T-helper 2 cell treated with Interferon-gamma antibody and Interleukin-4, amounts not matched to agents 100 ng/mL and 5 ng/mL, for 36 hours (primary cell): ENCODE measurements at regions not wholly inside any gene's neighbourhood (a gene's known extent, or its start where the extent isn't known, plus 50 kb on each side); places are given as distances from the start of the nearest gene placed in this dataset.

ENCODE experiments used
- intact Hi-C: fragments of 100-400 bp; cut with micrococcal nuclease; formaldehyde crosslinking; loops from one replicate; pipeline ENCODE4 v1.15.1; 2023

DNA sequence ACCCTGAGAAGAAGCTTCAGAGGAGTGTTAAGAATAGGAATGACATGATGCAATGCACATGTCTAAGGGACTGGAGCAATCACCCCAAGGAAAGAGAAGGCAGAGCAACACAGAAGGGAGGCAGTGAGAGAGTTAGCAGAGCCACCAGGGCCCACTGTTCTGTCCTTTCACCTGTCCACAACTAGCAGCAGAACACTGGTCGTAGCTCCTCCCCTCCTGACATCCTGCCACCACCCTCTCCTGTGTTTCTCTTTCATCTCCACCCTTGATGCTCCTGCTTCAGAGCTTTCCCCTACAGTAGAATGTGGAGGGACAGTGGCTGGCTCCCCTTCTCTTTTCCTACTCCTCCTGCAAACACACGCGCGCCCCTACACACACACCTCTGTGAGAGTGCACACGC lies 483.4 kb upstream of the KIF2A start:
- intact Hi-C loops = no loop called here

DNA sequence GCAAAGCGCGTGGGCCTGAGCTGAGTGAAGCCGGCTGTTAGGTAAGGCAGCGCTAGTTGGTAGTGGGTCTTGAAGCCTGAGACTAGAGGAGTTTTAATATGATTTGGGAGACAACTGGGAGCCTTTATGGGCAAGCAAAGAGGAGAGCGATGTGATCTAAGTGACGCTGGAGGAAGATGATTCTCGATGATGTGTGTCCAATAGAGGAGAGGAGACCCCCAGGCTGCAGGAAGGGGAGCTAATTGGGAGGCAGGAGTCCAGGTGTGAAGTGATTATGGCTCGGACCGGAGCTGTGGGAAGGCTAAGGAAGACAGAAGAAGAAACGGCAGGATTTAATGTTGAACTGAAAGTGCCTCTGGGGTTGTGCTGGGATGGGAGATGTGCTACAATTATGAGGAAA lies 482.9 kb upstream of the KIF2A start:
- intact Hi-C loops = no loop called here

DNA sequence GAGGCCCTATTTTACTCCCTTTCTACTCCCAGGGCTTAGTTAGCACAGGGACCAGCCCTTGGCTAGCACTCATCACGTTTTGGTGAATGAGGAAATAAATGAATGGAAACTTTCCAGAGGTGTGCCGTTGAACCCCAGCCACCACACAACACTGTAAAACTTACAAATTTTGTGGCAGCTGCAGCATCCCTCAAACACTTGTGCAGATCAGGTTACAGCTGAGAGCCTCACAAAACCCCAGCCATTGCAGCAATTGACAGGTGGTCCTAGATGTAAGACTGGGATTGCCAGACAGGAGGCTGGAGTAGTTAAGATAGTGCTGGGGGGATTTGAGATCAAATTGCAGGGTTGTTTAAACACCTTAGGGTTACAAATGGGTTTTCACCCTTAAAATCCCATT lies 482.2 kb upstream of the KIF2A start:
- intact Hi-C loops = no loop called here

DNA sequence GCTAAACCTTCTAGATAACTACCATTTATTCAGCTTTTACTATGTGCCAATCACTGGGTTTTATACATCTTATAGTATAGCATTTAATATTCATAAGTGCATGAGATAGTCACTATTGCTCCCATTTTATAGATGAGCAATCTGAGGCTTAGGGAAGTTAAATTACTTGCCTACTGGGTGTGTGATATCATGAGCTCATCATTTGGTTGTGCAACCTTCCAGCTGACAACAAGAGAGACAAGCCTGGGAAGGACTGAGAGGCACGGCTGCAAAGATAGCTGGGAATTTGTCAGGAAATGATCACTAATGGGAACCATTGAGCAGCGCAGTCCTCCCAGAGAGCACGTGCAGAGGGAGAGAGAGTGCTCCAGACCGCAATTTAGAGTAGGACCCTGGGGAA lies 481.6 kb upstream of the KIF2A start:
- intact Hi-C loops = no loop called here

DNA sequence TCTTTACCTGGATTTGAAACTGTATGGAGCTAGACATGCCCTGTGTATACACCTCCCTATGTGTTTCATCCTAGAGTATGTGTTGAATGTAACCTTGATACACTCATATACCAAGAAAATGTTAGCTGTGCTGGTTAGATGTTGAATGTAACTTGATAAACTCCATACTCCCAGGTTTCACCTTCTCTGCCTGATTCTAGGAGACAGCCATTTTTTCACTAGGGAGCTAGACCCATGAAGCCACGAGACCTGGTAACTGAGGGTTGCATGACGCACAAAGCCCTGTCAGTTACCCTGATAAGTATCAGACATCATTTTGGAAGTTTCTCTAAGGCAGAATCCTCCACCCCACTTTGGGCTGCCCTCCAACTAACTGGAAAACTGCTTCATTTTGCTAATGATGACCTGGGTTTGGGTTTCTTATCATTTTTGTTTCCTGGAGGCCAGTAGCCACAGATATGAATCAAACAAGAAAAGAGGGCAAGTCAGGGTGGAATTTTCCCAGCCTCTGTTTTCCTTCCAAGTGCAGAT lies 478.5 kb upstream of the KIF2A start:
- intact Hi-C loops = no loop called here

DNA sequence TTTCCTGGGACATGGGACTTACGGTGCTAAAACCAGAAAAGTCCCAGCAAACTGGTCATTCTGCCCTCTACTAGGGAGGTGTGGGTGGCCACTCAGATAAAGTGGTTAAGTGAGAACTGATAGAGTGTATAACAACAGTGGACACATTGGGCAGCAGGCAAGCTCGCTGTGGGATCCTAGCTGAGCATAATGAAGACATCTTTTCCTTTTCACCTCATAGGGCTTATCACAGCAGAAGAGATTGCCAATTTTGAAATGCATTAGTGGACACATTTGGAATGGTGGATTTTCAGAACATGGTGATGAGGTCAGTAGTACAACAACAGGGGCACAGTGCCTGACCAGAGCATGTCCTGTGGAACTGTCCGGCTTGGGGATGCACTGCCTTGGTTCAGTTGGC lies 477.1 kb upstream of the KIF2A start:
- intact Hi-C loops = no loop called here

DNA sequence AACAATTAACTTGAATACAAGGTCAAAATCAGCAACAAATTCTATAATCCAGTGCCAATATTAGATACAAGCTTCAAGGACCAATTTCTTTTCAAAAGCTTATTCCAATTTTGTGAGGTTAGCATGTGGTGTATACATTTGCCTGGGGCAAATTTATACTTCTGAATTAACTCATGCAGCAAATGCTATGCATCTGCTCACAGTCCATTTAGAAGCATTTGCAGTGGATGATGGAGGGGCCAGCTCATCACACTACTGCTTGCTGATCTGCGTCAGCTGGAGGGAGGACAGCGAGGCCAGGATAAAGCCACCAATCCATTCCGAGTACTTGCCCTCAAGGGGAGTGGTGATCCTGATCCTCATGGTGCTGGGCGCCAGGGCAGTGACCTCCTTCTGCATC lies 474.3 kb upstream of the KIF2A start:
- intact Hi-C loops = no loop called here

DNA sequence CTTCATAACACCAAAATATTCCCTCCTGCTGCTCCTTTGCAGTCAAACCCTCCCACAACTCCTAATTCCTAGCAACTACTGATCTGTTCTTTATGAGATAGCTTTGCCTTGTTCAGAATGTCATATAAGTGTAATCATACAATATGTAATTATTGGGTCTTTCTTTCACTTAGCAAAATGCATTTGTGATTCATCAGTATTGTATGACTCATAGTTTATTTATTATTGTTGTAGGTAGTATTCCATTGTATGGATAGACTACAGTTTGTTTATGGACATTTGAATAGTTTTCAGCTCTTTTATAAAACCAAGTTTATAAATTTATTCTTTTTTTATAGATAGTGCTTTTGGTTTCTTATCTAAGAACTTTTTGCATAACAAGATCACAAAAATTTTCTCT lies 468.2 kb upstream of the KIF2A start:
- intact Hi-C loops = no loop called here

DNA sequence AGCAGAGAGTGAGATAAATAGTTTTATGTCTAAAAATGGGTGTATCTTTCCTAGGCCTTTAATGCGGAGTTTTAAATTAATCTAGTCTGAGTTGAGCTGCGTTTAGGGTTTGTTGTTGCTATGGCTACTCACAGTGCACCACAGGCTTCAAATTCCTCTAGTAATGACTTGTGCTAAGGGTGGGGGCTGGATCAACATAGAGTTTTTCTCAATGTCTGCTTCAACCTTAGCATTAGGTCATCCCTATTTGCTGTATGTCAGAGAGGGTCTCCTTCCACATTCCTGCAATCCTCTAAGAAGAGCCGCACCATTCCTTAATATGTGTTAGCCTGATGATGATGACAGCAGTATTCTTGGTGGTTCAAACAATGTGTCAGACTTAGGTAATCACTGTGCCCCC lies 465.6 kb upstream of the KIF2A start:
- intact Hi-C loops = no loop called here

DNA sequence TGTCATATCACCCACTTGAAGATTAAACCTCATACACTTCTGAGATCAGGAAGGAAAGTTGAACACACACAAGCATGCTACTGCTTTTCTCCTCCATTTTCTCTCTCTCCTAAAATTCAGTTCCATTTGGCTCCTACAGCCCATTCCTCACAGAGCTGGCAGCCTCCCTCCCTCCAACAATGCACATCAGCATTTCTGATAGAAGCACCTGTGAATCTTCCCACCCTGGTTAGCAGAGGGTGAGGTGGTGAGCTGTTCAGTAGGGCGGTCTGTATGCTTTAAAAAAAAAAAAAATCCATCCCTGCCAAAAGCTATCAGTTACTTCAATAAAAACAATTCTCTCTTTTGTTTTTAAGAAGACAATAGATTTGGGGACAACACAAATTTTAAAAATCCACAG lies 463.2 kb upstream of the KIF2A start:
- intact Hi-C loops = no loop called here

DNA sequence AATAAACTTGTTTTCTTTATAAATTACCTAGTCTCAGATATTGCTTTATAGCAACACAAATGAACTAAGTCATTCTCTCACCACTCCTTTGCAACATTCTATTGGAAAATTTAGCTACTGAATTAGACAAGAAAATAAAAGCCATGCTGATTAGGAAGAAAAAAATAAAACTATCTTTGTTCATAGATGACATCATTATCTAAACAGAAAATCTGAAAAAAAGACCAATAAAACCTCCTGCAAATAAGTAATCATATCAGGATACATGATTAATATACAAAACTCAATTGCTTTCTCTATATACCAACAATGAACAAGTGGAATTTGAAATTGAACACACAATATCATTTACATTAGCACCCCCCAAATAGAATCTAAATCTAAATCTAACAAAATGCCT lies 455.3 kb upstream of the KIF2A start:
- intact Hi-C loops = no loop called here

DNA sequence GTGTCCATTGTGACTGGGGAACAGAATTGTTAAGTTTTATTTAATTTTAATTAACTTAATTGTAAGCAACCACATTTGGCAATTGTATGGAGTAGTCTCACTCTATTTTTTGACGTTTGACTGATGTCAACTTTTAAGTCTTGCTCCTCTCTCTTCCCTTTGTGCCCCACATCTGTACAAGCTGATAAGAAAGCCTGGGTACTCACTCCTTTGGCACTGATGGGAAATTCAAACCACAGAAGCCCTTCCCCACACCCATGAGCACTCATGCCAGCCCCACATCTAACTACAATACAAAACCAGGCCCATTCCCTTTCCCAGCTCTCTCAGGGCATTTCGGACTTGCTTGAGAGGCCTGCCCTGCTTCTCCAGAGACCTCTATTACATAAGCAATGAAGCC lies 451.5 kb upstream of the KIF2A start:
- intact Hi-C loops = no loop called here

DNA sequence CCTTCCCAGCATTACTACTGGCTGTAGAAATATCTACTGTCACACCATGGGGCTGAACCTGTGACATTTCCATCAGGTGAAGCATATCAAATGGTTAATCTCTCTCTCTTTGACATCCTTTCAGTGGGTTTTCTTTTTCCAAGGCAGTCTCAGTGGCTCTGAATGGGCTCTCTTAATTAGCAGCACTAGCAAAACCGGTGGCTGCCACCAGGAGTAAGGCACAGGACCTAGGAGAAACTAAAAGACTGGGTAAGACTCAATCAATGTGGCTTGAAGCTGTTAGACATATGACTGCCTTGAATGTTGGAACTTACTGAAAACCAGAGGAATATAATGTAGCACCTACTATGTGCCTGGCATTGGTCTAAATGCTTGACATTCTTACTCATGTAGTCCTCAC lies 445.0 kb upstream of the KIF2A start:
- intact Hi-C loops = no loop called here

DNA sequence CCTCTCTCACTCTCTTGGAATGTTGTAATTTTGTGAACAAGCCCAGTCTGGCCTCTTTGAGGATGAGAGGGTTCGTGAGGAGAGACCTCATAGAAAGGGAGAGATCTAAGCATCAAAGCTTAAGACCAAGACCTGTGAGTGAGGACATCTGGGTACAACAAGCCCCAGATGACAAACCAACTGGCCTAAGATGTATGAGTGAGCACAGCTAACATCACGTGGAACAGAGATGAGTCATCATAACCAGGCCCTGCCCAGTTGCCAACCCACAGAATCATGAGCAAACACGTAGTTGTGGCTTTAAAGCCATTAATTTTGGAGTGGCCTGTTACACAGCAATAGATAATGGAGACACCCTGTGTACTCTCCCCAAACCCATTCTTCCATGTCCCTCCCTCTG lies 439.1 kb upstream of the KIF2A start:
- intact Hi-C loops = no loop called here

DNA sequence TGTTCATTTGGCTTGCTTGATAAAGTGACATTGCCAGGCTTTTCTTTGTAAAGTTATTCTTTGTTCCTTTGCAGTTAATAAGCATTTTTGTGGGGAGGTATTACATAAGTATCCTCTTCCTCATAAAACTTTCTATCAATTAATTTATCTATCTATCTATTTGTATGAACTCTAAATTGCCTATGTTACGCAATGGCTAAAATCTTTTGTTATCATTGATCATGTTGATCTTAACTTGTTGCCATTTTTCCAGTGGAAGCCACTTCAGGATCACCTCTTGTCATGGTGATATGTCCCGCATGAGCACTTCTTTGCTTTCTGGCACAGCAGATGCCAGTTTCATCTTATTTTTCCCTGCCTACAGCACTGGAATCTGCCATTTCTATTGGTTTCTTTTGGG lies 436.7 kb upstream of the KIF2A start:
- intact Hi-C loops = no loop called here

DNA sequence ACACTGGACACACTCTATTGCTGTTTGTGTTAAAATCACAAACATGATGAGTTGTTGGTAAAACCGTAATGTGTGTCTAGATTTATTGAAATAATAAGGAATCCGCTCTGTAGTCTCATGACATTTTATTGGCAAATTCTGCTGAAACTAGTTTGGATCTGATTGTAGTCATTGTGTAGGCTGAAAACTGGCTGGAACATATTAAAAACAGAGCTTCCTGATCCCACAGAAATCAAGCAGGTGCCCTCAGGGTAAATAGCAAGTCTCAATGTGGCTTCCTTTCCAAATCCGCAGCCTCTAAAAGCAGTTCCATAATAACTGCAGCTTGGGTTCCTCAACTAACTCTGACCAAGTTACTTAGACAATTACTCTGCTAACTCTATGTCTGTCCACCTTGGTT lies 427.5 kb upstream of the KIF2A start:
- intact Hi-C loops = no loop called here

DNA sequence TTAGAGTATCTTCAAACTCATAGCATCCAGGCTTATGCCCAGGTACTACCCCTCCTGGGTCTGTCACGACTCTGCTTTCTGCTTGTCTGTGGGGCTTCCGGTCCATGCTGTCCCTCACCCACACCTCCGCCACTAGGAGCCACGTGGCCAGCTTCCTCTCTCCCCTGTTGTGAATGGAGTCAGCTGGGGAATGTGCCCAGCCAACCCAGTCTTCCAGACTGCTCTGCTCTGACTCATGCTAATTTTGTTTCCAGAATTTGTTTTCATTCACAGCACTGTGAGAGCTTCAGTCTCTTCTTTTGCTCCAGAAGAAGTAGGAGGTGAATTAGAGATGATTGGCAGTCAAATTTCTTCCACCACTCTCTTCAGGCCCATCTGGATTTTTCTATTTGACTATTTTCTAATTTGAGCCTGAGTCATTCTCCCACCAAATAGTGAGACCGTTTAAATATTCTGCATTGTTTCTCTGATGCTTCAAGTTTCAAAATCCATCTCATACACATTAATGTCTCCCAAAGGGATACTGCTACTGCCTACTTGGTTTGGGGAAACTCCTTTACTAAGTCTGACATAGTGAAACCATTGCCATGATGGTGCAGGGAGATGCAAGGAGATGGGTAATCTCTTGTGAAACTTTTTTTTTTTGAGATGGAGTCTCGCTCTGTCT lies 424.1 kb upstream of the KIF2A start:
- intact Hi-C loops = no loop called here

DNA sequence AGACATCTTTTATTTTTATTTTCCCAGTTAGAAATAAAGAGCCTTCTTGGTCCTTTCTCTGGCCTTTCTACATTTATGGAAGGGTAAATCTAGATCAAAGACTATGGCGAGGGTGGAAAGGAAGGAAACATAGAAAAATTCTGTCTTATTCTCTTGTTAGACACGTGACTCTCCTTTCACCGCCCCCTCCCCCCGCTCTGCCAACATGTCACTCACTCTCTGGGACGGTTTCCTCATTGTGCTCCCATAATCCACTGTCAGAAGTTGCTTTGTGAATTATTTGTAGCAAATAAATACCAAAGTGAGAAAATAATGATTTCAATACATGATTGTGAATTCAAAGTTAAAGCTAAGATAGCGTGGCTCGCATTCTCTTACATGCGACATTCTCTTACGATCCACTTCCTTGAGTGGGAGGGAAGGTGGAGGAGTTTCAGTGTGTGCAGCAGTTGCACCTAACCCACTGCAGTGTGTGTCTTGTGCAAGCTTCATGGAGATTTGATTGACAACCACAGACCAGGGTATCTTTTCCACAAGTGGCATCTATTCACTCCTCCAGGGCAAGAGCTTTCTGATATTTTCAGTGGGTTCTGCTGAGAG lies 423.0 kb upstream of the KIF2A start:
- intact Hi-C loops = no loop called here

DNA sequence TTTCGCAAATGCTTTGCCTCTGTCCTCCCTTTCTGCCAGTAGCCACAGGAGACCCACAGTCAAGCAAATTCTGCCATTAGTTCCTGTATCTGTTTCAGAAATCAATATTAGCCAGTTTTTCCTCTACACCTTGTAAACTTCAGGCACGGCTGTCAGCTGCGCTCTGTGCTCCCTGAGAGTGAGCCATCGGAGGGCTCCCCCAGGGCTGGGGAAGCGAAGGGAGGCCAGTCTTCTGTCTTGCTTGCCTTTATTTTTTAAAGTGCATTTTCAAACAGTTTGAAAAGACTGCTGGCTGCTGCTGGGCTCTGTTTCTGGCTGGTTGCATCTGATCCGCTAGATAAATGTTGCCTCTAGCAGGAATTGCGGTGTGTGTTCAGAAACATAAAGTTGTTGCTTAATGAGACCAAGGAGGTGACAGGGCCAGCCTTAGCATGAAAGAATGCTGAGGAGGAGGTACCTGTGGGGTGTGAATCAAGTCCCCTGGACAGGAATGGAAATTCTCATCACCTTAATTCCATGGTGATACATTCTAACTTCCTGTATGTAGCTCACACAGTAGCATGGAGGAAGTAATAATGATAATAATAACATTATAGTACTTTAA lies 421.7 kb upstream of the KIF2A start:
- intact Hi-C loops = no loop called here

DNA sequence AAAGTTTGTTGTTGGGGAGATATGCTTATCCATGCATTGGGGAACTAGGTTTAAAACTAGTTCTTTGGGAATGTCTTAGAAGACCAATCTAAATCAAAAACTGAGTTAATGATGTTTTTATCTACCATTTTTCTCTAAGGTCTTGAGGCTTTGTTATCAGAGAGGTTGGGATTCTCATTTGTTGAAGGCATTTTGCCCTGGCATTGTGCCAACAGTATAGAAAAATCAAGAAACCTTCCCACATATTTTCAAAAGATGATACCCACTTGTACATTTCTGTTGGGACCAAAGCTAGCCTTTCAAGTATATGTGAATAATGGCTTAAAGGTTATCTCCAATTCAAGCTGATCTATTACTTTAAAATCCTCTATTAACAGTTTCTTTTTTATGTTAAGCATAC lies 419.8 kb upstream of the KIF2A start:
- intact Hi-C loops = no loop called here

DNA sequence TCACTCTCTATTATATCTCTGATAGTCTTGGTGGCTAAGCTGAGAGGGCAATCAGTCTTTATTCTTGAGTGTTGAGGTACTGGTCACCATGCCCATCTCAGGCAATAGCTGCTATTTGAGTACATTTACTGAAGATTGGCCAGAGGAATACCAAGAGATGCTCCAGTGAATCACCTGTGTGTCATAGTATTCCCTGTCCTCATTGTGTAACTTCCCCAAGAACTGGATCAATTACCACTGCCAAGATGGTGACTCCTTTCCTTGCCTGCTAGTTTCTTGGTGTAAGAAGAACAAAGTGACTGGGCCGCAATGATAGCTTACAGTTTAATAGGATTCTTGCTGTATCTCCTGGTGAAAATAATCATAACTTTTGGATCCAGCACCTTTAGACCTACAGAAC lies 418.7 kb upstream of the KIF2A start:
- intact Hi-C loops = no loop called here

DNA sequence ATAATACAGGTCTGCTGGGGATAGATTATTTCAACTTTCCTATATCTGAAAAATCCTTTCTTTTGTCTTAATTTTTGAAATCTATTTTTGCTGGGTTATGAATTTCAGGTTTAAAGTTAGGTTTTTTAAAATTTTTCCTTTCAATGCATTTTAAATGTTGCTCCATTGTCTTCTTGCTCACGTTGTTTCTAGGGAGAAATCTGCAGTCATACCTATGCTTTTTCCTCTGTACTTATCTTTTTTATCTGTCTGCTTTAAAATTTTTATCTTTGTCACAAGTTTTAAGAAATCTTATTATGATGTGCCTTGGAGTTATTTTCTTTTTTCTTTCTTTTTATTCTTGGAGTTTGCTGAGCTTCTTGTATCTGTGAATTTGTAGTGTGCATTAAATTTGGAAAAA lies 412.0 kb upstream of the KIF2A start:
- intact Hi-C loops = no loop called here

DNA sequence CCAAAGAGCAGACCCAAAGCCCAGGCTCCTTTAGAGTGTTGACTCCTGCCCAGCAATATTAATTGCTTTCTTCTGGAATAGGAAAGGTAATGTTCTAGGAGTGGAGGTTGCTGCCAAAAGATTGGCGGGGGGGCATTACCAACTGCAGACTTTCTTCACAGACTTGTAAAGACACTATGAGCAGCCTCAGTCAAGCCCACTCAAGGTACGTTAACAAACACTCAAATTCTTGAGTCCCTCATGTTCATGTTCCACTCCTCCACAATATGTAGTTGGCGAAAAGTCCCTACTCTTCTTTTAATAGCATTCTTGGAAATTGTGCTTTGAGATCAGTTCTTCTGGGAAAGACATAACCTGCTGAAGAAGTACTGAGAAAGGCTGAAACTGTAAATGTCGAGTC lies 409.2 kb upstream of the KIF2A start:
- intact Hi-C loops = no loop called here
